ENCODE measurements at regions not wholly inside any gene's neighbourhood (a gene's known extent, or its start where the extent isn't known, plus 50 kb on each side); places are given as distances from the start of the nearest gene placed in this dataset.

DNA sequence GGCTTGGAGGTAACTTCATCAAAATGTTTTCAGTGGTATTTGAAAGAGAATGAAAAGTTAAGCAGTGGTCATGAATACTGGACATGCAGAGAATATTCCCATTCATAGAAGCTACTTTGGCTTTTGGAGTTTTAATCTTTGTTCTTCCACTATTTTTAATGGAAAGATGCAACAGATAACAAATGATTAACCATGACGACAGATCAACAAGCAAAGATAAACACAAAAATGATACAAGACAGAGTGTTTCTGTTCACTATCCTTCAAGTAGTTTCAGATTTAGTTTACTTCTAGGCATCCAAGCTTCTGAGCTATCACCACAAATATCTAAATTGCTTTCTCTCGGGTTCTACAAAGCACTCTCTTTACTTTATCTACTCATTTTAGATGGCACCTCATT is 1004.9 kb upstream of the ADGRL3 start:
- H3K27ac ChIP-seq (ENCODE audit: low read depth, low read length): no peak overlapping the region
- no peaks in the 10 kb centered on the region for H3K79me2 ChIP-seq (ENCODE audit: control insufficient read depth in 1 of 2, insufficient read depth in 2 of 2, low read length in 2 of 2)
- no peaks in the 10 kb centered on the region for H3K36me3 ChIP-seq (ENCODE audit: control insufficient read depth in 2 of 4, insufficient read depth in 4 of 4, low read length in 3 of 4)
- H3K18ac ChIP-seq (ENCODE audit: extremely low read depth, low read length): no peak overlapping the region
- H4K5ac ChIP-seq (ENCODE audit: insufficient read length, low read depth, low read length): no peak overlapping the region
- no peak overlapping the region for H2BK20ac ChIP-seq (ENCODE audit: low read length)
- H3K4me2 ChIP-seq (ENCODE audit: insufficient read depth in 1 of 2, low read depth in 2 of 2, low read length in 2 of 2): no peak overlapping the region
- no peak overlapping the region for H3K4ac ChIP-seq (replicated peaks; ENCODE audit: insufficient read length, low read depth, low read length)
- WGBS, 2 experiments (ENCODE audit: extremely low coverage in 1 of 2, insufficient coverage in 1 of 2, insufficient read length in 1 of 2, insufficient replicate concordance in 2 of 2, low coverage in 1 of 2, low lambda C conversion rate in 2 of 2, missing lambda C conversion rate in 1 of 2): 97% methylated on average over 2 of the region's 2 CpGs; no CpG with 5 or more reads in 1 of the 2 experiments
- no peaks in the 10 kb centered on the region for H3K23me2 ChIP-seq (ENCODE audit: low read depth, low read length)
- ChIA-PET CTCF (ENCODE audit: partially characterized antibody) (no interaction called here), POLR2A (ENCODE audit: partially characterized antibody) (no interaction called here)
- DNase-seq (ENCODE audit: low read depth in 1 of 2, low spot score in 2 of 2) (no peak), FAIRE-seq (no peak)
- no peak overlapping the region for H4K8ac ChIP-seq (ENCODE audit: extremely low read depth, insufficient read depth, low read length)
- no peak overlapping the region for H3K14ac ChIP-seq (ENCODE audit: insufficient read length)
- H2BK15ac ChIP-seq (ENCODE audit: low read length): no peak overlapping the region
- no peak overlapping the region for H2AK5ac ChIP-seq (ENCODE audit: low read depth, low read length)
- no peak overlapping the region for H2AFZ ChIP-seq (ENCODE audit: low read length)
- H3K4me3 ChIP-seq (ENCODE audit: extremely low read depth in 1 of 4, insufficient read depth in 2 of 4, low read depth in 3 of 4, low read length in 4 of 4): no peak overlapping the region
- no peak overlapping the region for H3K23ac ChIP-seq (ENCODE audit: insufficient read length)
- H3K9me3 ChIP-seq (ENCODE audit: insufficient read depth in 2 of 2, low read depth in 1 of 2, low read length in 1 of 2): no peaks in the 10 kb centered on the region
- H3K27me3 ChIP-seq (replicated peaks in 1 of 4; ENCODE audit: control insufficient read depth in 3 of 4, extremely low read depth in 1 of 4, insufficient read depth in 3 of 4, low read length in 3 of 4): no peaks in the 10 kb centered on the region
- no peak overlapping the region for H2BK120ac ChIP-seq (replicated peaks; ENCODE audit: low read depth, low read length)
- no peaks in the 10 kb centered on the region for H3K4me1 ChIP-seq (replicated peaks in 1 of 4; ENCODE audit: control insufficient read depth in 3 of 4, insufficient read depth in 4 of 4, low read length in 3 of 4)
- no peak overlapping the region for H2BK12ac ChIP-seq (ENCODE audit: low read depth, low read length)
- no peaks in the 10 kb centered on the region for H3K79me1 ChIP-seq (ENCODE audit: low read depth, low read length)
- no peaks in the 10 kb centered on the region for H4K20me1 ChIP-seq (replicated peaks in 1 of 2; ENCODE audit: control insufficient read depth in 1 of 2, insufficient read depth in 2 of 2, low read length in 2 of 2)
- H4K91ac ChIP-seq (replicated peaks; ENCODE audit: insufficient read length, low read length): no peak overlapping the region
- H2BK5ac ChIP-seq (ENCODE audit: low read depth, low read length): no peak overlapping the region
- no peak overlapping the region for H3K9ac ChIP-seq (replicated peaks in 1 of 4; ENCODE audit: extremely low read depth in 1 of 4, low read depth in 3 of 4, low read length in 3 of 4)
- H3K56ac ChIP-seq (replicated peaks; ENCODE audit: insufficient read length, low read depth, low read length): no peak overlapping the region
- TF ChIP-seq MAFK (IDR thresholded peaks at IDR 0.05; ENCODE audit: low read depth, low read length) (no peak), TAF1 (IDR thresholded peaks at IDR 0.05; ENCODE audit: low read depth, low read length) (no peak), RBBP5 (IDR thresholded peaks at IDR 0.05; ENCODE audit: borderline replicate concordance, low read depth, low read length) (no peak), SP1 (IDR thresholded peaks at IDR 0.05; ENCODE audit: low read depth, low read length) (no peak), CBX8 (IDR thresholded peaks at IDR 0.05; ENCODE audit: borderline replicate concordance, low read depth, low read length) (no peak), YY1 (IDR thresholded peaks at IDR 0.05; ENCODE audit: low read depth, low read length) (no peak), CREB1 (IDR thresholded peaks at IDR 0.05) (no peak), FOSL1 (IDR thresholded peaks at IDR 0.05; ENCODE audit: insufficient read depth, low read depth, low read length) (no peak), POLR2A (IDR thresholded peaks at IDR 0.05; ENCODE audit: control extremely low read depth in 1 of 2, low read depth in 2 of 2, low read length in 2 of 2) (no peak), TAF7 (optimal IDR thresholded peaks at IDR 0.05; ENCODE audit: borderline replicate concordance, low read depth, low read length) (no peak), RNF2 (IDR thresholded peaks at IDR 0.05; ENCODE audit: borderline replicate concordance, low read depth, low read length, missing control alignments, poor library complexity, severe bottlenecking) (no peak), ASH2L (IDR thresholded peaks at IDR 0.05; ENCODE audit: low read length) (no peak)
- TF ChIP-seq, protein P1, sequence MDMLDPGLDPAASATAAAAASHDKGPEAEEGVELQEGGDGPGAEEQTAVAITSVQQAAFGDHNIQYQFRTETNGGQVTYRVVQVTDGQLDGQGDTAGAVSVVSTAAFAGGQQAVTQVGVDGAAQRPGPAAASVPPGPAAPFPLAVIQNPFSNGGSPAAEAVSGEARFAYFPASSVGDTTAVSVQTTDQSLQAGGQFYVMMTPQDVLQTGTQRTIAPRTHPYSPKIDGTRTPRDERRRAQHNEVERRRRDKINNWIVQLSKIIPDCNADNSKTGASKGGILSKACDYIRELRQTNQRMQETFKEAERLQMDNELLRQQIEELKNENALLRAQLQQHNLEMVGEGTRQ (IDR thresholded peaks at IDR 0.05; ENCODE audit: low read length): no peak
